Left kidney (tissue), 1 donor: ENCODE measurements at regions not wholly inside any gene's neighbourhood (a gene's known extent, or its start where the extent isn't known, plus 50 kb on each side); places are given as distances from the start of the nearest gene placed in this dataset.

ENCODE experiments used
- DNase-seq: peaks from one replicate; pipeline ENCODE4 v3.0.0-alpha.2; 2013

DNA sequence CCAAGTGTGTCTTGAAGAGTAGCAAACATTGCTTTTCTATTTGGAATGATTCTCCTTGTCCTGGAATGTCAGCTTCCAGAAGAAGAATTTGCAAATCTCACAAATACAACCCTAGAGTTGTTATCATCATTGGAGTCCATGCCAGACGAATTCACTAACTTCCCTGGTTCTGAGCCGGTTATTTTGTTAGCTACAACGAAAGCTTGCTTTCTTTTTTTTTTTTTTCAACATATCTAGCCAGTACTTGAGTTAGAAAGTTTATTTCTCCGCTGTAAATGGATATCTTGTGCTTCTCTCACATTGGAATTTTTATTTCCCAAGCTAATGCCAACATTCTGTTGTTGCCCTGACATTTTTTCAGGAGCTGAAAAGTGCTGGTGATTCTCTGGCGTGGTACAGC, 138.1 kb upstream of the POM121L12 start:
- no peak for DNase-seq

DNA sequence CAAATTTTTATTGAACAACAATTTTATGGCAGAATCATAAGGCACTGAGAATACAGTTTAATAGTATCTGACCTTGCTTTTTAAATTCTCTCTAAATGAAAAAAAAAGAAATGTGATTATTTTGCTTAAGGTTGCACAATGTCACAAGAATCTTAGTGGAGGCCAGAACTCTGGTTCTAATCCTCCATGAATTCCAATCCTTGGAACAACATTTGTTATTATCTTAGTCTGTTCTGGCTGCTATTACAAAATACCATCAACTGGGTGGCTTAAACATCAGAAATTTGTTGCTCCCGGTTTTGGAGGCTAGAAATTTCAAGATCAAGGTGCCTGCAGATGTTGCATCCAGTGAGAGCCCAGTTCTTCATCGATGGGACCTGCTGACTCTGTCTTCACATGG, 158.2 kb upstream of the POM121L12 start:
- DNase-seq = no peak

DNA sequence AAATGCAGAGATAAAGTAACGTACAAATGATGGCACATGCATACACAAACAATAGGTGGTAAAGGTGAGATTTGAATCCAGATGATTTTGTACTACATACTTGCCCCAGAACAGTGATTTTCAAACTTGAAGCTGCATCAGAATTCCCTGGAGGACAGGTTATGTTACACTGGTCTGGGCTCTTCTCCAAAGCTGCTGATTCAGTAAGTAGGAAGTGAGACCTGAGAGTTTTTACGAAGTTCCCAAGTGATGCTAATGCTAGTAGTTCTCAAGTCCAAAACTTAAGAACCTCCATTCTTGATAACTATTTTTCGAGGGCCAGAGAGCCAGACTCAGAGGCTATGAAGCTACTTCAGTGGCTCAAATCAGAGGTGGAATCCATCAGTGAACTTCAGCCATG, 159.0 kb upstream of the POM121L12 start:
- no peak for DNase-seq

DNA sequence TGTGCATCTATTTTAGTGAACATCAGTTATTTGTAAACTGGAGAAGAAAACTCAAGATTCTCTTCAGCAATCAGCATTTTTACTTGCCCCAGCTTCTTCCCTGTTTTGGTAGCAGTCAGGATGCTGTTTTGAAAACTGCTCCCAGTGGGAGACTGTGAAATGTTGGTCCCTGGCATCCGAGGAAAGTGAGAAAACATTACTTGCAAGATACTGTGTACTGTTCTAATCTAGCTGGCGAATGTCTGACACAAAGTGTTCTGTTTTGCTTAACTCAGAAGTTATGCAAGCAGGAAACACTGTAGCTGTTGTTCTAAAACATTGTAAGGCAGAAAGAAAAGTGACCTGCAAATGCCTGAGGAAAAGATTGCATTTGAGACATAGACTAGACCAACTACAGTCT, 171.8 kb upstream of the POM121L12 start:
- DNase-seq = no peak

DNA sequence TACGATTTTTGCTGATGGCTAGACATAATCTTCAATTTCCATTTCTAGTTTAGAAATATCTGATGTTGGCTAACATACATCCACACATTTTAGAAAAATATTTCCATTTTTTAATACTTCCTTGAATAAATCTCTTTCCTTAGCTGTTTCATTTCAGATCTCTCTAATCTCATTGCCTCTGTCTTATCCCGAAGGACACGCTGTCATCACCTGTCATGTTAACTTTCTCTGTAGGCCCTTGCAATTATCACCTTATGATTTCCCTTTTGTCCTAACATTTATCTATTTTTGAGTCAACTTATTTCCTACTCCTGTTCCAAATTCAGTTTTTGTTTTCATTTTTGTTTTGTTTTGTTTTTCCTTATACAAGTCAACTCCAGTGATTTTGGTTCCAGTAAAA, 173.1 kb upstream of the POM121L12 start:
- no peak for DNase-seq

DNA sequence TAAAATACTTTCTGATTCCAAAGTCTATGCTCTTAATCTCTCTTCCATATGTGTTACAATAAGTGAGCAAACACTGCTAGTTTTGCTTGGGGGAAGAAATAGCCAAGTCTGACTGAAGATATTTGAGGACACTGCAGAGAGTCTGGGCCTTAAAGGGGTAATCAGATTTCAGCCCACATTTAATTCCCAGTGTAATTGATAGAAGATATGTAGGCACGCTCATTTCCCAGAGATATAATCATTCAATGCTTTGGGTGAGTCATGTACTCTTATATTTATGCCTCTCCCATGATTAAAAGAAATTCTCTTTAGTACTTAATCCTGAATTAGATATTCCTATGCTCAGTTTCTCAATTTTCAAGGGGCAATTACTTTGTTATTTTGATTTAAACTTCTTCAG, 178.1 kb upstream of the POM121L12 start:
- DNase-seq = no peak

DNA sequence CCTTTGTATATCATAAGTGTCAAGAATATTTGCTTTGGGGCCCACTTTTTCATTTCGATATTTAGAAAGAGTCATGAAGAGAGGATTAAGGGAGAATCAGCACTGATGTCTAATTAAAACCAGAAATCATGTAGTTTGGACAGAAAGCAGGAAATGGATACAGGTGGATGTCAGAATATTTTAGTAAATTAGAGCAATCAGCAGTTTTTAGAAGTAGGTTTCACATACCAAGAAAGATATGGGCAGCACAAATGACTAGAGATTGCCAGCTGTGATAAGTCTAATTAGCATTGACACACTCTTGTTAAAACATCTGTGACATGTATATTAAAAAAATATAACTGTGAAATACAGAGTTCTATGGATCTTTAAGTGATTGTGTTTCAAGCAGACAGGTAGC, 180.8 kb upstream of the POM121L12 start:
- DNase-seq = no peak

DNA sequence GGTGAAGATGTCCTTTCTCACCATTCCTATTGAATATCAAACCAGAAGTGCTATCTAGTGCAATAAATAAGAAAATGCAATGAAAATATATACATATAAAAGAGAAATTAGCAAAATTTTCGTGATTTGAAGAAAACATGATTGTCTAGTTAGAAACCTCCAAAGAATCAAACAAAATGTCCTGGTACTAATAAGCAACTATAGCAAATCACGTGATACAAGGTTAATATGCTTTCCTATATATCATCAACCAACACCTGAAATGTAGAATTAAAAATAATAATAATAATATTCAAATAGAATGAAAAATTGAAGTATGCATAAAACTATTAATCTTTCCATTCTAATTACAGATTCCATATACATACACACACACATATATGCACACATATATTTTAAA, 183.9 kb upstream of the POM121L12 start:
- DNase-seq = no peak

DNA sequence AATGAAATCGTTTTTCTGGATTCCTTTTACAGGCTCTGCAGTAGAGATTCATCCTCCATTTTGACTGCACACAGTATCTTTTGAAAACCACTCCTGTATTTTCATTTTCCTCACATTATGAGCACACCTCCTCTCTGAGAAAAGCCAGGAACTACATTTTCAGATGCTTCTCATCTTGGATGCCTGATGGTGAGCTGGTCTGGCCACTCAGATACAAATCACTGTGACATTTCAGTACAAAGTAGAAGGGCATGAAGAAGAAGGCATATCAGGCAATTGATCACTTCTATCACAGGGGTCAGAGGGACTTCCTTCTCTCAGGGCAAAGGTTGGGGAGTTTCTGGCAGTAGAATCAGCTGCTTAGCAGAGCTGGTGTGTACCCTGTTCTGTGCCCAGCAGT, 192.0 kb upstream of the POM121L12 start:
- no peak for DNase-seq

DNA sequence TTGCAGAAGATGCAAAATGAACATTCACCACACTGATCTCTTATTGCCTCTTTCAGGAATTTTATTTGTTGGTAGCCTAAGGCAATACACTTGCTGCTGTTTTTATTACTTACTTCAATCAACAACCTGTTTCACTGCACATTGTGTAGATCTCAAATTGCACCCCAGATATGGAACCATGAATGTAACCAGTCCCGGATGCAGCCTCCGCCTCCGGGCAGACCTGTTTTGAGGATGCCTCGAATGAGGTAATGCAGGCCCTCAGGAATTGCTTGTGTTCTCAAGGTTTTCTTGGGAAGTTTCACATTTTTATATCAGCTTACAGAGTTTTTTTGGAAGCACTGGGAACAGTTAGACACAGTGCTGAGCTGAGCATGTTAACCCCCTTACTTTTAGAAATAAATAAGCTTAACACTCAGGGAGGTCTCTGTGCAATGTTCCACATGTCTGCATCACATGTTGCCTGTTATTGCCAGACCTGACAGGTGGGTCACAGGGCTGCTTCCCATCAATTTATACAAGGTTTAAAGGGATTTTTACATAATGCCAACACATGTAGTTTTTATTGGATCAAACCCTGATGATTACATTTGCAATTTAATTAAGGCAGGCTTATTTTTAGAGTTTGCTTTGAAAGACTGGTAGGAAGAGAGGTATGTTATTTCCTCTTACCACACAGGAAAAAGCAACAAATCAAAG, 193.1 kb upstream of the POM121L12 start:
- DNase-seq = no peak

DNA sequence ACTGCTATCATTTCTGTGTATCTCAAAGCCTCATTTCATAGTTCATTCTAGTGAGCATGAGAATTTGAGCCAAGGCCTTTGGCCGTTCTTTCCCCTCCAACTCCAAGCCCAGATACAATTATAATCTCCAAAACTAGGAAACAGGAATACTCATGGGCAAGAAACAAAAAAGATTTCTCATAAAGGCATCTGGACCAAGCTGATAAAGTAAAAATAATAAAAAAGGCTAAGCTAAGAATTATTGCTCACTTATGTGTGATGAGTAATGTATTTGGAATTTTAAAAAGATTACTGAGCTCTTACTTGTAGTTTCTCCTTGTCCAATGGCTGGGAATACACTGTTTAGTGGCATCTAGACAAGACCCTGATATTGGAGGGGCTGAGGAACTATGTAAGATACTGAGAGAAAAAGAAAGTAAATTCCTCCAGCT, 196.4 kb upstream of the POM121L12 start:
- no peak for DNase-seq

DNA sequence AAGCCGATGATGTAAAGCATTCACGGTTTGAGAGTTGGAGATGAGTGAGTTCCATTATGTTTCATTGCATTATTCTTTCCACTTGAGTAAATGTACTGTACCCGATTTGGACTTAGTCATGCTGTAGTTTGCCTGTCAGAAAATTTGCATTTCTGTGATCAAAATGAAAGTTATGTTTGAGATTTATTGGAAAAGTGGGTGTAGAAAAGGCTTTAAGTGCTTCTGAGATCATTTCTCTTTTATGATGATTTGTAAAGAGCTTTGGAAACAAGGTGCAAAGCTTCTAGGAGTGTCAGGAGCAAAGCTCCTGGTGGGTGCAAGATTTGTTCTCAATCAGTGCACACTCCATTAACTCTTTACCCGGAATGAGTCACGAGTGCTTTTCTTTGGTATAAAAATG, 204.1 kb upstream of the POM121L12 start:
- DNase-seq = no peak

DNA sequence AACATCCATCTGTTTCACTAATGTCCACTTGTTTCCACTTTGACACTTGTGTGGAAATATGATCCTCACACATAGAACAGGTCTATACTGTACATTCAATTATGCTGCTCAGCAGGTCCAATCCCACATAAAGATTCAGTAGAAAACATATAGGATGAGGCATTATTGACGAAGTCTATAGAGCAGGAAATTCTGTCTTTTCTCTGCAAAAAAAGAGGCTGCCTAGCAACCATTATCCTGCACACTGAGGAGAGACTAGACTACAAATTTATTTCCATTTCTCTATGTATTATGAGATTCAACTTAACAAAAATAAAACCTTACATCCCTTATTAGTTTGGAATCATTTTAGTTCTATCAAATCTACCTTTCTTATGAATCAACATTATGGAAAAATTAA, 204.6 kb upstream of the POM121L12 start:
- DNase-seq = no peak

DNA sequence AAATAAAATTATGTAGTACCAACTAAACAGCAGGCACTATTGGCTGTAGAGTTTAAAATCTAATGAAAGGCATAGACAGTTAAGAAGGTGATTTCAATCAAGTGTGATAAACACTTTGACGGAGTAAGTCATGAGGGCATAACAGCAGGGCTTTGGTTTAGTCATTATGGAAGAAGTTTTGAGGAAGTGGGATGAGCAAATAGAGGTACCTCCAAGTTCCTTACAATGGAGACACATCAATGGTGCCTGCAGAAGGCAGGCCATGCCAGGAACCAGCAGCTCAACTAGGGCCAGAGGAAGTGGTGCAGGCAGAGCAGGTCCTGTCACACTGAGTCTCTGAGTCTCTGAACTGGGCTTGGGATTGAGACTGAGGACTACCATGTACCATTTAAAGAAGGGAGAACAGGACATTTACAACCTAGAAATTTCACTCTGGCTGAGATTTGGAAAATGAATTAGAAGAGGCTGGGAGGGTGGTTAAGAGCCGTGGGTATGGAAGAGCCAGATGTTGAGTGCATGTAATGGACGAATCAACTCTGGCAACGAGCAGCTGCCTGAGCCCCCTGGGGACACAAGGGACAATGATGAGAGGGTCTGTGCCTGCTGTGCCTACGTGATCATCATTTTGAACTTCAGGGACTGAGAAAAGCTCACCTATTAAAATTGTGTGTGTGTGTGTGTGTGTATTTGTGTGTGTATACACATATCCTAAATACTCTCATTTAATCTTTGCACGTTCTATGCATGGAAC, 208.7 kb upstream of the POM121L12 start:
- DNase-seq = no peak

DNA sequence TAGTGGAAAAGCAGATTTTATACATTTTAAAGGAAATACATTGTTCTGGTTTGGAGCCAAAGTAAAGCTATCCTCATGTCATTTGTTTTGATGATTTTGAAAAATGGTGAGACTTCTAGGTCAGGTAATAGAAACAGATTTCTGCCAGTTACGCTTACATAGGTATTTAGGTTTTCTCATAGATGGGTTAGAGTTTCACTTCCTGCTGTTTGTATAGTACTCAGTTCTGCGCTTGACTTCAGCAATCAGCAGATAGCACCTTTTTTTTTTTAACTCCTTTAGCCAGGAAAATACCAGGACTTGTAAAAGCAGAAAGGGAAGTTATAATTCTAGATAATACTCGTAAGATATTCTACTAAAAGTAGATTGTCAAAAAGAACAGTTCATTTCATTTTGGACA, 209.8 kb upstream of the POM121L12 start:
- no peak for DNase-seq

DNA sequence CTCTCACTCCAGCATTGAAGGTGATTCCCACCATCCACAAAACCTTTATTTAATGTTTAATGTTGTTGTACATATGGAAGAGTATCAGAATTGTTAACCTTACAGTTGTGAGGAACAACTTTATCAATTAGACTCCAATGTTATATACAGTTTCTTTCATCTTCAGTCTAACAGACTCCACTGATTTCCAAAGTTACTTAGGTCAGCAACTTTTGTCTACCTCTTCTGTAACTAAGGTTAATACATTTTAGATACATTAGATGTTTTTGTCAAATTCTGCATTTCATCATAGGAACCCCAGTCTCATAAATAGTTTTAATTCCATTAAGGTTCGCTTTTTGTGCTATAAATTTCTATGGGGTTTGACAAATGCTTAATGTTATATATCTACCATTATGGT, 223.9 kb upstream of the POM121L12 start:
- no peak for DNase-seq

DNA sequence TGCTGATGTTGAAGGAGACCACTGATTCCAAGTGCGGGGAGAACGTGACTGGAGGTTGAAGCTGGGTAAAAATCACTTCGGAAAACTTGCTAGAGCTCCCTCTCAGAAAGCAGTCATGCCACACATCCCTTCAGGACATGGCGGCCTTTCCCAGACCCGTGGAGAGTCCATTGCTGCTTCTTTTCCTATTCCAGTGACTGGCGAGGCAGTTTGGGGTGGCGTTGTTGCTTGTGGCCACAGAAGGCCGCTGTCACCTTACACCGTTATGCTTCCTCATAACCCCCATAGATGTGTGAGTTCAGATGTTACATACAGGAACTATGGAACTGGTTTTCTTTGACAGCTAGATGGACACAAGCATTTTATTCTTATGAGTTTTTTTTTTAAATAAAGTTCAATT, 235.6 kb upstream of the POM121L12 start:
- DNase-seq = no peak

DNA sequence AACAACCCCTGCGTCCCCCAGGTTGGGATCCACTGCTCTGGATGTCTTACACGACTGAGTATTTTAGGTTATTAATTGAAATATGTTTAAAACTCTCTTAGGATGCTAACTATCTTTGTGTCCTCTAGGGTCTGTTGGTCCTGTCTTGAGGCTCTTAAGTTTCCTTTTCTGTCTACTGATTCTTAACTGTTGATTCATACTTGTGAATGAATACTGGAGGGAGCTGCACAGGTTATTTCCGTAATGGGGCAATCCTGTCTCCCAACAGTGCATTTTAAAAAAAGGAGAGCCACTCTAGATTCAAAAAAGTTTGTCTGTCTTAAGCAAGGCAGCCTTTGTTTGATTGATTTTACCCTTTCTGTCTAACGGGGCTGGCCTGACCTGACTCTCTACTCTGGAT, 237.6 kb upstream of the POM121L12 start:
- no peak for DNase-seq

DNA sequence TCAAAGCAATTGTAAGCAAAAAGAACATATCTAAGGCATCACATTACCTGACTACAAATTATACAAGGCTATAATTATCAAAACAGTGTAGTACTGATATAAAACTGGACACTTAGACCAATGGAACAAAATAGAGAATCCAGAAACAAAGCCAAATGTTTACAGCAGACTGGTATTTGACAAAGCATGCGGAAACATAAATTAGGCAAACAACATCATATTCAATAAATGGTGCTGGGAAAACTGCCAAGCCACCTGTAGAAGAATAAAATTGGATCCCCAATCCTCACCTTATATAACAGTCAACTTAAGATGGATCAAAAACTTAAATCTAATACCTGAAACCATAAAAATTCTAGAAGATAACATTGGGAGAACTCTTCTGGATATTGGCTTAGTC, 240.8 kb upstream of the POM121L12 start:
- no peak for DNase-seq

DNA sequence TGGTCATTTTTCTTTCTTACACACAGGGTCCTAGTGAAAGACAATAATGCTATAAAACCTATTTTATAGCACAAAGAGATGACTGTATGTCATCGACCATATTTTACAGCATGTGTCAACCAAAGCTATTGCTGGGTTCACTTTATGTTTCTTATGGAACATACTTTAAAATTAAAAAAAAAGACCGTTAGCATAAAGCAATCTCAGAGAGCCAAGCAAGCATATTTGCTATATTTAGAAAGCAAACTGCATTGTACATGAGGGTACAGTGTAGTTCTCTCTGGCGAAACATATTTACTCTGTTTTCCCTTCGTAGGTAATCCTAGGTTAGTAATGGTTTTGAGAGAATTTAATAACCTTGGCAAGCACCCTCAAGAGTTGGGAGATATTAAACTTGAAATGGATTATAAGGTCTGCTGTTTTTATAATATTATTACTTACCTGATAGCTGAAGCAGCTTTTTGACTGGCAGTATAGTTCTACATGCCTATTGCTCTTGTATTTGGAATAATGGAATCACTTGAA, 244.2 kb upstream of the POM121L12 start:
- DNase-seq = no peak

DNA sequence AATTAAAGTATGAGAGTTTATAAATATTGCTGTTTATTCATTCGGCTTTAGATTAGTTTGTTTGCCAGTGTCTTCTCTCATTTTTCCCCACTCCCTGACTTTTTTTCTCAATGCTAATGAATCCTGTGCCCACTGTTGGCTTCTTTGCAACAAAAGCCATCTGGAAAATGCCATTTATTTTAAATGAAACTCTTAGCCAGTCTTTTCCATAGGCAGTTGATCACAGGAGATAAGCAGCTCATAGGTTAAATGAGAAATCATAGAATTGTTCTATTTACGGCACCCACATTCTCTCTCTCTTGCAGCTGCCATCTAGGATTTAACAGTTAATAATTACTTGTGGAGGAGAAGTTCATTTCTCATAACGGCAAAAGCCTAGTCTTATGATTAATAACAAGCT, 249.3 kb upstream of the POM121L12 start:
- DNase-seq = no peak

DNA sequence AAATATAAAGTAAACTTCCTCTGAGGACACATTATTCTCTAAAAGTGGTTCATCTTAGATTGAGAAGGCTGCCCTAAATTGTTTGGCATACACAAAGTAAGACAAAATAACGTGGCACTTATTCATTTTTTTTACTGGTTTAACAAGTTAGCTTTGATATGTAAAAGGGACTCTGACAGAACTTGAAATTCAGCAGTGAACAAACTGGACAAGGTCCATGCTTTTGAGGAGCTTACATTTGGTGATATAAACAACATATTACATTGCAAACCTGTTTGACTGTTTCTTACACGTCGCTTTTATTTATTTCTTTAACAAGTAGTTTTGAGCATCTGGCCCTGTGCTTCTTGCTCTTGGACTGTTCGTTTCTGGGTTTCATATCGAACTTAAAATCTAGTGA, 253.1 kb upstream of the POM121L12 start:
- DNase-seq = no peak

DNA sequence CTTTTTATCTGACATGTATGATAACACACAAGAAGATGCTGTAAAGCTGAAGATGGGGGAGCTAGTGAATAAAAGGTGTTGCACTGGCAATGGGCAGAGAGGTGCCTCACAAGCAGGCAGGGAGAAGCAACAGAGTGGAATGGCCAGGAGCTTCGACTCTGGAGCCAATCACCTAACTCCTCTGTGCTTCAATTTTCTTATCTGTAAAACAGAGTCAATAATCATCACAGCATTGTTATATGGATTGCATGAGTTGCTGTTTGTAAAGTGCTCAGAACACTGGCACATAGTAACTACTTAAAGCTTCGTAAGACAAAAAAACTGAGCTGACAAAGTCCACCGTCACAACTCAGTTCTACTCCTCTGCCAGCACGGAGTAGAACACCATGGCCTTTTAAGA, 254.2 kb upstream of the POM121L12 start:
- no peak for DNase-seq

DNA sequence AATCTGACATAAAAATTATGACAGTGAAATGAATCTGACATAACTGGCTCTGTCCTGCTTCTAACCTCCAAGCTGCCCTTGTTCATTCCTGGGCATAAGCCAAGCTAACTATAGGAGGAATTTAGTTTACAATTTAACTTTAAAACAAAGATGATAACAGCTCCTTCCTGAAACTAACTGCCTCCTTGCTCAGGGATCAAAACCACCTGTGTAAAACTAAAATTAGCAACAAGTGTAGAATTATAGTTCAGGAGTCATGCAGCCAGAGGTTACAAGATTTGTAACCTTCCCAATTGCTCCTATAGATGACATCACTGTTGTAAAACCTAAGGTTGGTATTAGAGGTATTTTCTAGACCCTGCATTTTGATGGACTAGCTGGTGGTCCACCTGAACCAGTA, 256.4 kb upstream of the POM121L12 start:
- no peak for DNase-seq
